H9 (cell line): ENCODE measurements at regions not wholly inside any gene's neighbourhood (a gene's known extent, or its start where the extent isn't known, plus 50 kb on each side); places are given as distances from the start of the nearest gene placed in this dataset.

Experiments
- DNase-seq: peaks from one replicate; pipeline ENCODE4 v3.0.0-alpha.2; 2017
- H2AFZ ChIP-seq: one replicate; pipeline ENCODE4 v1.6.1; 2013; ENCODE audit warnings: mild to moderate bottlenecking, low read length, control low read depth, moderate library complexity
- H2AK5ac ChIP-seq: 2 replicates; pipeline ENCODE4 v1.6.1; 2013; ENCODE audit warnings: low read length, control low read depth, mixed read lengths; ENCODE audit not compliant: insufficient read length
- H2BK120ac ChIP-seq: one replicate; pipeline ENCODE4 v1.6.1; 2013; ENCODE audit warnings: low read depth, mild to moderate bottlenecking, low read length, control low read depth, inconsistent platforms; ENCODE audit not compliant: poor library complexity, severe bottlenecking
- H2BK12ac ChIP-seq: 2 replicates; pipeline ENCODE4 v1.6.1; 2013; ENCODE audit warnings: low read length, control low read depth, mixed read lengths, low read depth; ENCODE audit not compliant: insufficient read length
- H2BK15ac ChIP-seq: 2 replicates; pipeline ENCODE4 v1.6.1; 2013; ENCODE audit warnings: low read depth, low read length, control low read depth
- H2BK20ac ChIP-seq: one replicate; pipeline ENCODE4 v1.6.1; 2013; ENCODE audit warnings: low read depth, mild to moderate bottlenecking, low read length, control low read depth, inconsistent platforms; ENCODE audit not compliant: poor library complexity, severe bottlenecking
- H2BK5ac ChIP-seq: 2 replicates; pipeline ENCODE4 v1.6.1; 2013; ENCODE audit warnings: low read length, control low read depth, mixed read lengths; ENCODE audit not compliant: insufficient read length
- H3K14ac ChIP-seq: 2 replicates; pipeline ENCODE4 v1.6.1; 2013; ENCODE audit warnings: low read length, control low read depth; ENCODE audit not compliant: insufficient read depth
- H3K18ac ChIP-seq: 2 replicates; pipeline ENCODE4 v1.6.1; 2013; ENCODE audit warnings: low read depth, mild to moderate bottlenecking, mixed read lengths, low read length, control low read depth; ENCODE audit not compliant: insufficient read length
- H3K23ac ChIP-seq: 2 replicates; pipeline ENCODE4 v1.6.1; 2013; ENCODE audit warnings: low read length, control low read depth, mixed read lengths, low read depth; ENCODE audit not compliant: insufficient read length
- H3K23me2 ChIP-seq: 2 replicates; pipeline ENCODE4 v1.6.1; 2013; ENCODE audit warnings: low read depth, mild to moderate bottlenecking, mixed read lengths, low read length, control low read depth; ENCODE audit not compliant: insufficient read length, poor library complexity, severe bottlenecking
- H3K27ac ChIP-seq: 2 replicates; pipeline ENCODE4 v1.5.1; 2013; ENCODE audit warnings: low read length, control low read depth, mixed read lengths, low read depth; ENCODE audit not compliant: insufficient read length
- H3K27me3 ChIP-seq: 2 replicates; pipeline ENCODE4 v1.6.1; 2013; ENCODE audit warnings: low read length, control low read depth, inconsistent platforms; ENCODE audit not compliant: insufficient read depth
- H3K4ac ChIP-seq: 2 replicates; pipeline ENCODE4 v1.6.1; 2013; ENCODE audit warnings: low read depth, mild to moderate bottlenecking, control low read depth, inconsistent platforms, low read length, moderate library complexity
- H3K4me1 ChIP-seq: 2 replicates; pipeline ENCODE4 v1.6.1; 2013; ENCODE audit warnings: low read length, control low read depth, inconsistent platforms; ENCODE audit not compliant: insufficient read depth
- H3K4me2 ChIP-seq: 2 replicates; pipeline ENCODE4 v1.6.1; 2013; ENCODE audit warnings: low read length, control low read depth, mixed read lengths; ENCODE audit not compliant: insufficient read length, insufficient read depth
- H3K56ac ChIP-seq: 2 replicates; pipeline ENCODE4 v1.6.1; 2013; ENCODE audit warnings: low read depth, mild to moderate bottlenecking, mixed read lengths, low read length, control low read depth; ENCODE audit not compliant: insufficient read length
- H3K79me1 ChIP-seq: 2 replicates; pipeline ENCODE4 v1.6.1; 2013; ENCODE audit warnings: low read depth, mild to moderate bottlenecking, moderate library complexity, low read length, control low read depth, inconsistent platforms; ENCODE audit not compliant: insufficient read depth, poor library complexity, severe bottlenecking
- H3K79me2 ChIP-seq: 2 replicates; pipeline ENCODE4 v1.6.1; 2013; ENCODE audit warnings: low read length, control low read depth, inconsistent platforms; ENCODE audit not compliant: insufficient read depth
- H3K9ac ChIP-seq: 2 replicates; pipeline ENCODE4 v1.6.1; 2013; ENCODE audit warnings: low read length, control low read depth, mixed read lengths; ENCODE audit not compliant: insufficient read length; ENCODE audit errors: extremely low read depth
- H3K9me3 ChIP-seq: one replicate; pipeline ENCODE4 v1.6.1; 2013; ENCODE audit warnings: low read depth, low read length, inconsistent platforms; ENCODE audit not compliant: control insufficient read depth
- H3T11ph ChIP-seq: one replicate; pipeline ENCODE4 v1.6.1; 2013; ENCODE audit warnings: mild to moderate bottlenecking, low read length, control low read depth, inconsistent platforms
- H4K20me1 ChIP-seq: one replicate; pipeline ENCODE4 v1.6.1; 2013; ENCODE audit not compliant: control insufficient read depth, insufficient read length, insufficient read depth
- H4K5ac ChIP-seq: 2 replicates; pipeline ENCODE4 v1.6.1; 2013; ENCODE audit warnings: low read depth, mild to moderate bottlenecking, mixed read lengths, low read length, control low read depth; ENCODE audit not compliant: insufficient read length
- H4K8ac ChIP-seq: replicated peaks from 2 replicates; pipeline ENCODE4 v1.6.1; 2013; ENCODE audit warnings: low read length, control low read depth, mixed read lengths, low read depth; ENCODE audit not compliant: insufficient read length
- H4K91ac ChIP-seq: 2 replicates; pipeline ENCODE4 v1.6.1; 2013; ENCODE audit warnings: low read depth, mild to moderate bottlenecking, moderate library complexity, mixed read lengths, low read length, control low read depth; ENCODE audit not compliant: insufficient read length
- H3K27ac Mint-ChIP-seq, 3 experiments: 2 replicates in 2 of 3; 3 replicates in 1 of 3; pipeline ENCODE4 v1.8.0; 2020 to 2021; ENCODE audit warnings: mixed read lengths in 3 of 3, mild to moderate bottlenecking in 1 of 3, moderate library complexity in 1 of 3
- H3K27me3 Mint-ChIP-seq: 2 replicates; pipeline ENCODE4 v1.8.0; 2021; ENCODE audit warnings: low read depth, mild to moderate bottlenecking, moderate library complexity, mixed read lengths
- H3K36me3 Mint-ChIP-seq, 3 experiments: 2 replicates in 2 of 3; 3 replicates in 1 of 3; pipeline ENCODE4 v1.8.0; 2020 to 2021; ENCODE audit warnings: low read depth in 3 of 3, mixed read lengths in 3 of 3; ENCODE audit not compliant: insufficient read depth in 1 of 3
- H3K4me1 Mint-ChIP-seq, 2 experiments: 2 replicates each; pipeline ENCODE4 v1.8.0; 2020; ENCODE audit warnings: mixed read lengths in 2 of 2
- H3K4me3 Mint-ChIP-seq, 2 experiments: 2 replicates in 1 of 2; 3 replicates in 1 of 2; pipeline ENCODE4 v1.8.0; 2020 to 2021; ENCODE audit warnings: mild to moderate bottlenecking in 2 of 2, mixed read lengths in 2 of 2, moderate library complexity in 1 of 2
- H3K9me3 Mint-ChIP-seq, 2 experiments: 2 replicates in 1 of 2; 3 replicates in 1 of 2; pipeline ENCODE4 v1.8.0; 2020; ENCODE audit warnings: mild to moderate bottlenecking in 2 of 2, mixed read lengths in 2 of 2, moderate library complexity in 1 of 2
- WGBS: extraction: QIAGEN DNeasy Blood & Tissue Kit; methylation state at CpG from one replicate; pipeline ENCODE4 v1.1.7; 2013; ENCODE audit warnings: missing lambda C conversion rate, low lambda C conversion rate, mixed read lengths; ENCODE audit not compliant: insufficient read length; ENCODE audit errors: extremely low coverage; 5-methylcytosine and 5-hydroxymethylcytosine counted together
- TF ChIP-seq, protein P1 (sequence below): fragments of 200-600 bp; sonication (generic); conservative IDR thresholded peaks from 3 replicates; pipeline ENCODE4 v1.8.0; 2021; ENCODE audit warnings: antibody characterized with exemption, mild to moderate bottlenecking

DNA sequence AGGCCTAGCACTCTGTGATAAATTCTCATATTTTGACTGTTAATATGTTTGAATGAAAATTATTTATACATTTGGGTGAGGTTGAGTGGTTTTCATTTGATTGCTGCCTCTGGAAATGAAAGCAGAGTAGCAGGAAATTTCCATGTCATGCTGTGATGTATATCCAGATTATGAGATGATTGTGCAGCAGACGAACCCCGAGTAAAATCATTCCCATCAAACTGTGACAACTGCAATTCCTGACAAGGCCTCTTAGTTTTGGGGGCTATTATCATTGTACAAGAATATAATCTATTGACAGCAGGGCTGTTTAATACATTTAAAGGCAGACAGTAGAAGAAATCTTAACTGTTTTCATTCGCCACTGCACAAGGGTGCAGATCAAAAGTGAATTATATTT is 134.8 kb downstream of the ATG4C start:
- no peak overlapping the region for H2BK5ac ChIP-seq
- H3K4me1 ChIP-seq, result peaks cover 6% of the 10 kb centered on the region; the same call in 1 of the 2 replicates
- H3K9me3 ChIP-seq, result no peaks in the 10 kb centered on the region
- no peak overlapping the region for H3K4ac ChIP-seq
- no peak overlapping the region for H3K4me2 ChIP-seq
- no peak overlapping the region for H3K9ac ChIP-seq
- no CpG with 5 or more reads among the region's 3 CpGs for WGBS
- no peak overlapping the region for H2BK15ac ChIP-seq
- no peak overlapping the region for H3K27ac ChIP-seq
- no peak overlapping the region for H3K56ac ChIP-seq
- no peaks in the 10 kb centered on the region for H4K20me1 ChIP-seq
- H2BK120ac ChIP-seq, result no peak overlapping the region
- H4K5ac ChIP-seq, result no peak overlapping the region
- no peak overlapping the region for H3T11ph ChIP-seq
- TF ChIP-seq, protein P1, sequence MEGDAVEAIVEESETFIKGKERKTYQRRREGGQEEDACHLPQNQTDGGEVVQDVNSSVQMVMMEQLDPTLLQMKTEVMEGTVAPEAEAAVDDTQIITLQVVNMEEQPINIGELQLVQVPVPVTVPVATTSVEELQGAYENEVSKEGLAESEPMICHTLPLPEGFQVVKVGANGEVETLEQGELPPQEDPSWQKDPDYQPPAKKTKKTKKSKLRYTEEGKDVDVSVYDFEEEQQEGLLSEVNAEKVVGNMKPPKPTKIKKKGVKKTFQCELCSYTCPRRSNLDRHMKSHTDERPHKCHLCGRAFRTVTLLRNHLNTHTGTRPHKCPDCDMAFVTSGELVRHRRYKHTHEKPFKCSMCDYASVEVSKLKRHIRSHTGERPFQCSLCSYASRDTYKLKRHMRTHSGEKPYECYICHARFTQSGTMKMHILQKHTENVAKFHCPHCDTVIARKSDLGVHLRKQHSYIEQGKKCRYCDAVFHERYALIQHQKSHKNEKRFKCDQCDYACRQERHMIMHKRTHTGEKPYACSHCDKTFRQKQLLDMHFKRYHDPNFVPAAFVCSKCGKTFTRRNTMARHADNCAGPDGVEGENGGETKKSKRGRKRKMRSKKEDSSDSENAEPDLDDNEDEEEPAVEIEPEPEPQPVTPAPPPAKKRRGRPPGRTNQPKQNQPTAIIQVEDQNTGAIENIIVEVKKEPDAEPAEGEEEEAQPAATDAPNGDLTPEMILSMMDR, result no peak
- H3K79me1 ChIP-seq, result no peaks in the 10 kb centered on the region
- Mint-ChIP-seq H3K27me3 (peaks cover 2% of the 10 kb centered on the region; the same call in 1 of the 2 replicates), H3K4me1 (peaks cover 17 to 18% of the 10 kb centered on the region in 2 experiments), H3K36me3 (no peaks in the 10 kb centered on the region), H3K9me3 (no peaks in the 10 kb centered on the region), H3K4me3 (no peak overlapping the region), H3K27ac (no peak overlapping the region)
- no peaks in the 10 kb centered on the region for H3K79me2 ChIP-seq
- no peak overlapping the region for H2AFZ ChIP-seq
- H3K14ac ChIP-seq, result no peak overlapping the region
- no peak overlapping the region for H4K8ac ChIP-seq
- no peaks in the 10 kb centered on the region for H3K27me3 ChIP-seq
- H2BK20ac ChIP-seq, result no peak overlapping the region
- no peak overlapping the region for H3K23ac ChIP-seq
- no peak for DNase-seq
- H3K23me2 ChIP-seq, result no peaks in the 10 kb centered on the region
- no peak overlapping the region for H2BK12ac ChIP-seq
- no peak overlapping the region for H3K18ac ChIP-seq
- H2AK5ac ChIP-seq, result no peak overlapping the region
- H4K91ac ChIP-seq, result no peak overlapping the region
